Breast epithelium (tissue), 3 donors: ENCODE measurements at regions not wholly inside any gene's neighbourhood (a gene's known extent, or its start where the extent isn't known, plus 50 kb on each side); places are given as distances from the start of the nearest gene placed in this dataset.

Experiments
- POLR2A ChIP-seq: fragments of 450-650 bp; IDR thresholded peaks from one replicate; pipeline ENCODE4 v1.6.1; 2016; ENCODE audit warnings: antibody characterized with exemption, mild to moderate bottlenecking, moderate library complexity
- POLR2AphosphoS5 ChIP-seq, 3 donors: sonication (generic); formaldehyde crosslinking; IDR thresholded peaks; one replicate each; pipeline ENCODE4 v1.6.1; 2017; ENCODE audit warnings: antibody characterized with exemption in 3 of 3
- TF ChIP-seq, protein P1 (sequence below), 3 donors: fragments of 450-650 bp; IDR thresholded peaks; one replicate each; pipeline ENCODE4 v1.5.1; 2016 to 2017; ENCODE audit warnings: antibody characterized with exemption in 3 of 3, mild to moderate bottlenecking in 3 of 3, moderate library complexity in 3 of 3

- TF ChIP-seq POLR2A (no peak), POLR2AphosphoS5 (IDR thresholded peaks at IDR 0.05) (no peak)
- TF ChIP-seq, protein P1, sequence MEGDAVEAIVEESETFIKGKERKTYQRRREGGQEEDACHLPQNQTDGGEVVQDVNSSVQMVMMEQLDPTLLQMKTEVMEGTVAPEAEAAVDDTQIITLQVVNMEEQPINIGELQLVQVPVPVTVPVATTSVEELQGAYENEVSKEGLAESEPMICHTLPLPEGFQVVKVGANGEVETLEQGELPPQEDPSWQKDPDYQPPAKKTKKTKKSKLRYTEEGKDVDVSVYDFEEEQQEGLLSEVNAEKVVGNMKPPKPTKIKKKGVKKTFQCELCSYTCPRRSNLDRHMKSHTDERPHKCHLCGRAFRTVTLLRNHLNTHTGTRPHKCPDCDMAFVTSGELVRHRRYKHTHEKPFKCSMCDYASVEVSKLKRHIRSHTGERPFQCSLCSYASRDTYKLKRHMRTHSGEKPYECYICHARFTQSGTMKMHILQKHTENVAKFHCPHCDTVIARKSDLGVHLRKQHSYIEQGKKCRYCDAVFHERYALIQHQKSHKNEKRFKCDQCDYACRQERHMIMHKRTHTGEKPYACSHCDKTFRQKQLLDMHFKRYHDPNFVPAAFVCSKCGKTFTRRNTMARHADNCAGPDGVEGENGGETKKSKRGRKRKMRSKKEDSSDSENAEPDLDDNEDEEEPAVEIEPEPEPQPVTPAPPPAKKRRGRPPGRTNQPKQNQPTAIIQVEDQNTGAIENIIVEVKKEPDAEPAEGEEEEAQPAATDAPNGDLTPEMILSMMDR (IDR thresholded peaks at IDR 0.05), result no peak
Measured at GRCh38 chr12:42916143-42916542, 326.6 kb upstream of the PRICKLE1 start.
